ENCODE measurements at regions not wholly inside any gene's neighbourhood (a gene's known extent, or its start where the extent isn't known, plus 50 kb on each side); places are given as distances from the start of the nearest gene placed in this dataset.

GRCh38 chr1:216805233-216805632, 82.0 kb upstream of the ESRRG start:
- TF ChIP-seq TAF1 (IDR thresholded peaks at IDR 0.05; ENCODE audit: borderline replicate concordance, insufficient read depth, low read length) (no peak), POLR2AphosphoS5 (IDR thresholded peaks at IDR 0.05; ENCODE audit: low read depth, low read length) (no peak), FOXP2 (optimal IDR thresholded peaks at IDR 0.05; ENCODE audit: borderline replicate concordance, extremely low read depth, extremely low read length, insufficient read depth) (peak; percentile 21), REST (IDR thresholded peaks at IDR 0.05; ENCODE audit: insufficient read depth in 1 of 2, low read depth in 2 of 2, low read length in 2 of 2) (no peak)

All from PFSK-1 (cell line).